K562 (cell line): ENCODE measurements at regions not wholly inside any gene's neighbourhood (a gene's known extent, or its start where the extent isn't known, plus 50 kb on each side); places are given as distances from the start of the nearest gene placed in this dataset.

ENCODE experiments used
- ATAC-seq: fragments of 200-7000 bp; cut with Tn5 transposase; 3 replicates; pipeline ENCODE4 v1.9.1; 2020; ENCODE audit warnings: moderate library complexity
- BruUV-seq: library from RNA; stranded (reverse); fragments of 400-500 nt; replicated peaks from 2 replicates; lab custom pipeline; 2021; lab: Mats Ljungman, UMichigan
- CTCF ChIA-PET: fragments of 300-600 bp; formaldehyde crosslinking; extraction: SDS; loops from one replicate; lab custom pipeline; 2021; ENCODE audit warnings: low intra/inter-chr PET ratio; lab: Yijun Ruan, JAX
- POLR2A ChIA-PET: fragments of 300-600, 350-650 bp; sonication (Branson Sonifier 250); formaldehyde crosslinking; extraction: SDS; loops from one replicate; lab custom pipeline; 2021; ENCODE audit warnings: antibody characterized with exemption, inconsistent platforms; lab: Yijun Ruan, JAX
- DNase-seq, 4 experiments: peaks; one replicate each; pipeline versions ENCODE4 v3.0.0 to v3.0.0-alpha.2; 2011 to 2018; ENCODE audit warnings: low spot score in 3 of 4, mixed read lengths in 3 of 4; ENCODE audit errors: extremely low read depth in 1 of 4
- FAIRE-seq: peaks from 2 replicates; lab custom pipeline; 2011; peaks lifted over from hg19 to GRCh38; lab: Jason Lieb, UNC
- H2AFZ ChIP-seq: 2 replicates; pipeline ENCODE4 v1.6.0; 2011; ENCODE audit warnings: low read depth, low read length, control low read depth, inconsistent platforms
- H3K27ac ChIP-seq: fragments of 200-600 bp; 3 replicates; pipeline ENCODE4 v1.8.0; 2011; ENCODE audit warnings: low read depth, mild to moderate bottlenecking, control low read depth, inconsistent platforms, low read length, moderate library complexity, mixed read lengths; ENCODE audit errors: extremely low read depth
- H3K27me3 ChIP-seq, 2 experiments: fragments of 300-600 bp in 1 of 2; 2 replicates in 1 of 2; 3 replicates in 1 of 2; pipeline versions ENCODE4 v1.6.0 to v1.8.0; 2011; ENCODE audit warnings: inconsistent platforms in 2 of 2, low read length in 2 of 2, mild to moderate bottlenecking in 1 of 2, mixed read lengths in 1 of 2, moderate library complexity in 1 of 2; ENCODE audit not compliant: control insufficient read depth in 2 of 2, insufficient read depth in 2 of 2
- H3K36me3 ChIP-seq: fragments of 300-600 bp; 3 replicates; pipeline ENCODE4 v1.8.0; 2011; ENCODE audit warnings: mild to moderate bottlenecking, low read length, inconsistent platforms; ENCODE audit not compliant: control insufficient read depth, insufficient read depth
- H3K4me1 ChIP-seq, 2 experiments: fragments of 200-600 bp in 1 of 2; replicated peaks in 1 of 2; 2 replicates in 1 of 2; 3 replicates in 1 of 2; pipeline versions ENCODE4 v1.5.1 to v1.8.0; 2011; ENCODE audit warnings: inconsistent platforms in 2 of 2, low read length in 2 of 2, mild to moderate bottlenecking in 1 of 2, mixed read lengths in 1 of 2, moderate library complexity in 1 of 2; ENCODE audit not compliant: control insufficient read depth in 2 of 2, insufficient read depth in 2 of 2
- H3K4me2 ChIP-seq: 2 replicates; pipeline ENCODE4 v1.6.1; 2011; ENCODE audit warnings: low read length, control low read depth, inconsistent platforms, mixed read lengths; ENCODE audit not compliant: insufficient read depth
- H3K4me3 ChIP-seq: fragments of 200-600 bp; sonication (generic), shearing (Covaris generic); 2 replicates; pipeline ENCODE4 v1.5.1; 2016; ENCODE audit warnings: control low read depth, inconsistent platforms
- H3K79me2 ChIP-seq: fragments of 200-600 bp; 3 replicates; pipeline ENCODE4 v1.8.0; 2011; ENCODE audit warnings: low read length, inconsistent platforms; ENCODE audit not compliant: control insufficient read depth, insufficient read depth
- H3K9ac ChIP-seq, 2 experiments: 2 replicates each; pipeline versions ENCODE4 v1.6.0 to v1.6.1; 2011; ENCODE audit warnings: low read depth in 2 of 2, low read length in 2 of 2, control low read depth in 1 of 2, inconsistent platforms in 1 of 2, mild to moderate bottlenecking in 1 of 2, mixed read lengths in 1 of 2; ENCODE audit not compliant: insufficient read depth in 1 of 2
- H3K9me1 ChIP-seq: one replicate; pipeline ENCODE4 v1.6.0; 2011; ENCODE audit warnings: inconsistent platforms, mild to moderate bottlenecking, low read length, moderate library complexity; ENCODE audit not compliant: control insufficient read depth, insufficient read depth
- H3K9me3 ChIP-seq: replicated peaks from 2 replicates; pipeline ENCODE4 v1.5.1; 2011; ENCODE audit warnings: low read depth, low read length, inconsistent platforms; ENCODE audit not compliant: control insufficient read depth, insufficient read depth
- H4K20me1 ChIP-seq: replicated peaks from 2 replicates; pipeline ENCODE4 v1.6.1; 2011; ENCODE audit warnings: low read length, inconsistent platforms, mixed read lengths; ENCODE audit not compliant: control insufficient read depth, insufficient read depth
- CAMTA2 ChIP-seq: fragments of 250-450 bp; sonication (Bioruptor Pico); conservative IDR thresholded peaks from 2 replicates; pipeline ENCODE4 v1.5.1; 2022
- DNMT1 ChIP-seq: fragments of 450-650 bp; IDR thresholded peaks from 2 replicates; pipeline ENCODE4 v1.6.1; 2016; ENCODE audit warnings: antibody characterized with exemption, mild to moderate bottlenecking
- DPF2 ChIP-seq: fragments of 450-650 bp; IDR thresholded peaks from 2 replicates; pipeline ENCODE4 v1.6.1; 2016
- HNRNPH1 ChIP-seq: fragments of 200-400 bp; formaldehyde crosslinking; optimal IDR thresholded peaks from 2 replicates; pipeline ENCODE3; 2017; ENCODE audit warnings: low read depth, mild to moderate bottlenecking, low read length, moderate library complexity
- KDM2B ChIP-seq: fragments of 250-450 bp; sonication (Bioruptor Pico); IDR thresholded peaks from 2 replicates; pipeline ENCODE4 v1.8.0; 2021; ENCODE audit warnings: mild to moderate bottlenecking, moderate library complexity
- NR2F6 ChIP-seq: fragments of 450-650 bp; formaldehyde crosslinking; IDR thresholded peaks from 2 replicates; pipeline ENCODE4 v1.4.0; 2020; ENCODE audit warnings: mild to moderate bottlenecking
- PHTF2 ChIP-seq: fragments of 250-450 bp; sonication (Bioruptor Pico); IDR thresholded peaks from 2 replicates; pipeline ENCODE4 v1.5.0; 2021; ENCODE audit warnings: mild to moderate bottlenecking
- SOX6 ChIP-seq: fragments of 450-650 bp; IDR thresholded peaks from 2 replicates; pipeline ENCODE4 v1.6.1; 2014; ENCODE audit warnings: mild to moderate bottlenecking
- TARDBP ChIP-seq: fragments of 450-650 bp; IDR thresholded peaks from 2 replicates; pipeline ENCODE4 v1.6.1; 2016
- ZEB2 ChIP-seq: fragments of 450-650 bp; IDR thresholded peaks from 2 replicates; pipeline ENCODE4 v1.6.1; 2016
- ZNF165 ChIP-seq: fragments of 250-450 bp; sonication (Bioruptor Pico); IDR thresholded peaks from 2 replicates; pipeline ENCODE4 v1.4.0; 2020; ENCODE audit warnings: borderline replicate concordance
- ZNF589 ChIP-seq: fragments of 200-800 bp; sonication (Bioruptor generic); IDR thresholded peaks from 2 replicates; pipeline ENCODE4 v1.6.1; 2016; ENCODE audit warnings: low read depth, missing genetic modification characterization, missing compliant biosample characterization
- WGBS: fragments of 100-300 bp; shearing (Covaris generic); methylation state at CpG from one replicate; pipeline ENCODE4 v1.1.6; 2016; ENCODE audit warnings: low coverage, mixed read lengths; ENCODE audit not compliant: insufficient coverage; ENCODE audit errors: missing lambda C conversion rate; 5-methylcytosine and 5-hydroxymethylcytosine counted together
- in situ Hi-C: fragments of 300-500 bp; cut with MboI; formaldehyde crosslinking; loops from 4 replicates; pipeline ENCODE4 v1.15.0; 2018; ENCODE audit warnings: inconsistent platforms, mixed read lengths
- intact Hi-C: fragments of 100-400 bp; cut with micrococcal nuclease; formaldehyde crosslinking; loops from 2 replicates; pipeline ENCODE4 v1.14.2; 2022

GRCh38 chr19:32097620-32098019 lies 247.8 kb upstream of the ZNF507 start:
- Histone ChIP-seq H3K27me3 (no peaks in the 10 kb centered on the region; a peak in 1 of 5 replicates), H4K20me1 (0 out of 2 replicates have a peak, but pooled peaks cover 5% of the 10 kb centered on the region), H3K79me2 (no peaks in the 10 kb centered on the region), H3K4me3 (no peak overlapping the region), H3K36me3 (no peaks in the 10 kb centered on the region), H3K4me1 (no peaks in the 10 kb centered on the region), H3K9me3 (no peaks in the 10 kb centered on the region), H3K4me2 (no peak overlapping the region), H3K27ac (no peak overlapping the region)
- FAIRE-seq: no peak
- in situ Hi-C loops: no loop called here
- DNase-seq: no peak
- no TSS peak for BruUV-seq
- WGBS: 0% methylated on average over 2 of the region's 2 CpGs
- intact Hi-C loops: no loop called here
- POLR2A ChIA-PET: interaction anchor here (0.7 kb wide), 1 partner anchor 1198 kb away, joined by 3 read pairs; no protein-coding TSS in a partner anchor
- CTCF ChIA-PET: no interaction called here
- no peak for TF ChIP-seq ZNF165 (CRISPR knock-in tag)
- no peak for TF ChIP-seq NR2F6 (CRISPR knock-in tag)
- TF ChIP-seq CAMTA2: no peak
- no peak for TF ChIP-seq TARDBP
- no peak for TF ChIP-seq ZEB2
- TF ChIP-seq KDM2B: no peak
- no peak for TF ChIP-seq DNMT1
- TF ChIP-seq PHTF2: no peak
- no peak for TF ChIP-seq DPF2
- TF ChIP-seq HNRNPH1: no peak
- TF ChIP-seq, all 486 proteins: peak for 0
- no peaks in the 10 kb centered on the region for H3K9me1 ChIP-seq
- H2AFZ ChIP-seq: no peak overlapping the region
- ATAC-seq: no peak
- no peak overlapping the region for H3K9ac ChIP-seq

DNA sequence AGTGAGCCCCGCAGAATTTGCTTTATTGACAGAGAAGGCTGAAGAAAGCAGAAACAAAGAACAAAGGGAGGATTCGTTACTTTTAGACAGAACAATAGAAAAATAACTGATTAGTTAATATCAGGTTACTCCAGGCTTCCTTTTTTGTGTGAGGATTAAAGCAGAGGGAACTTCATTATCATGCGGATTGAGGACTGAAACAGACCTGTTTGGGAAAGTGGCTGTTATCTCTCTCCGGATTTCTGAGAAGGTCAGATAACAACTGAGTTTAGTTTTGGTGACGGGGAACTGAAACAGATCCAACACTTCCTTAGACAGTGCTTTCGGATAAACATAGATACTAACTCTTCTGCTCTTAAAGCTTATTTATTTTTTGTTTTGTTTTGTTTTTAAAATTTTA lies 246.4 kb upstream of the ZNF507 start:
- Histone ChIP-seq H3K36me3 (no peaks in the 10 kb centered on the region), H3K27me3 (peaks cover 0 to 6% of the 10 kb centered on the region in 2 experiments; a peak in 2 of 5 replicates), H2AFZ (no peak overlapping the region), H4K20me1 (0 out of 2 replicates have a peak, but pooled peaks cover 1% of the 10 kb centered on the region), H3K79me2 (no peaks in the 10 kb centered on the region), H3K9me1 (no peaks in the 10 kb centered on the region), H3K4me2 (no peak overlapping the region), H3K9me3 (no peaks in the 10 kb centered on the region), H3K9ac (no peak overlapping the region), H3K27ac (no peak overlapping the region), H3K4me3 (no peak overlapping the region), H3K4me1 (no peaks in the 10 kb centered on the region)
- in situ Hi-C loops (no loop called here), intact Hi-C loops (no loop called here)
- no TSS peak for BruUV-seq
- DNase-seq (no peak), ATAC-seq (no peak), FAIRE-seq (no peak)
- TF ChIP-seq SOX6 (peak; percentile 42; the same call in 1 of the 2 replicates), ZNF589 (CRISPR knock-in tag) (no peak)
- POLR2A ChIA-PET: no interaction called here
- CTCF ChIA-PET: no interaction called here
- WGBS: 2% methylated on average over 6 of the region's 6 CpGs
